T-helper 17 cell (primary cell): ENCODE measurements at regions not wholly inside any gene's neighbourhood (a gene's known extent, or its start where the extent isn't known, plus 50 kb on each side); places are given as distances from the start of the nearest gene placed in this dataset.

Experiments used
- ATAC-seq: fragments of 150-1000 bp; cut with Tn5 transposase; 2 replicates; pipeline ENCODE4 v1.10.0; 2021; ENCODE audit warnings: mild to moderate bottlenecking, moderate library complexity
- DNase-seq, 3 donors: peaks; one replicate each; pipeline versions ENCODE4 v3.0.0 to v3.0.0-alpha.2; 2020 to 2021
- H3K9me3 ChIP-seq: one replicate; pipeline ENCODE4 v1.7.0; 2013; ENCODE audit warnings: low read length, mild to moderate bottlenecking; ENCODE audit not compliant: control insufficient read depth, poor library complexity, severe bottlenecking
- H3K27ac Mint-ChIP-seq: one replicate; pipeline ENCODE4 v1.8.0; 2022; ENCODE audit warnings: mild to moderate bottlenecking, moderate library complexity, mixed read lengths
- H3K27me3 Mint-ChIP-seq: one replicate; pipeline ENCODE4 v1.8.0; 2022; ENCODE audit warnings: mixed read lengths
- H3K36me3 Mint-ChIP-seq: one replicate; pipeline ENCODE4 v1.8.0; 2022; ENCODE audit warnings: low read depth, mixed read lengths
- H3K4me1 Mint-ChIP-seq: one replicate; pipeline ENCODE4 v1.8.0; 2022; ENCODE audit warnings: mild to moderate bottlenecking, mixed read lengths
- H3K4me3 Mint-ChIP-seq: one replicate; pipeline ENCODE4 v1.8.0; 2022; ENCODE audit warnings: mild to moderate bottlenecking, moderate library complexity, mixed read lengths

DNA sequence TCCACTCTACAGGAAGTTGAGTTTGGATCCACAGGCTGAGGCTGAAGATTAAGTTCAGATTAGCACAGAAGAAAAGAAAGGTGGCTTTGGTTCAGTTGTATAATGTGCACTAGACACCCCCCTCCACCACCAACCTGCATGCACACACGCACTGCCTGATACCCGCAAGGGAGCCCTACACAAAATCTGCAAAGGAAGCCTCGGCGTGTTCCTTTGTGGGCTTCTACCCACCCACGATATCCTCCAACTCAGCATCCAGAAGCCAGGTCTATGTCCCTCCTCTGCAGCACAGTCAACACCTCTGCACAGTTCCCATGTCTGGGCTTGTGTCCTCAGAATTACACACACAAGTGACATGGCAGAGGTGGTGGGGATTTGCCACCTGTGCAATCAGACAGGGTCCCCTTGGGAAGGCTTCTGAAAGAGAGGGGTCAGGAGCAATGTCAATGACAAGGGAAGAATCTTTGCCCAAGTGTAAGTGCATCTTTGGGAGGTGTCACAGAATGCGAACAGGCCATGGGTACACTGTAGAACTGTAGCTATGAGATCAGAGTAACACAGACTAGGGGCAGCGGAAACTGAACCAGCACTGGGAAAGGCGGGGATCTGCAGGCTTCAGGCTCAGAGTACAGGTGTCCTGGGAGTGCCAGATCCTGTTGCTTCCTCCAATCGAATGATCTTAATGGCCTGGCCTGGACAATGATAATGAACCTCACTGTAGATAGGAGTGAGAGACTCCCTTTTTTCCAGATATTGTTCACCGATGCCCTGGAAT, 148.6 kb upstream of the ETV3 start:
- H3K27me3 Mint-ChIP-seq: peaks cover 81% of the 10 kb centered on the region
- peaks cover 6% of the 10 kb centered on the region for H3K36me3 Mint-ChIP-seq
- DNase-seq (no peak), ATAC-seq (no peak)
- H3K4me3 Mint-ChIP-seq: no peak overlapping the region
- no peaks in the 10 kb centered on the region for H3K9me3 ChIP-seq
- no peak overlapping the region for H3K27ac Mint-ChIP-seq
- peaks cover 7% of the 10 kb centered on the region for H3K4me1 Mint-ChIP-seq

DNA sequence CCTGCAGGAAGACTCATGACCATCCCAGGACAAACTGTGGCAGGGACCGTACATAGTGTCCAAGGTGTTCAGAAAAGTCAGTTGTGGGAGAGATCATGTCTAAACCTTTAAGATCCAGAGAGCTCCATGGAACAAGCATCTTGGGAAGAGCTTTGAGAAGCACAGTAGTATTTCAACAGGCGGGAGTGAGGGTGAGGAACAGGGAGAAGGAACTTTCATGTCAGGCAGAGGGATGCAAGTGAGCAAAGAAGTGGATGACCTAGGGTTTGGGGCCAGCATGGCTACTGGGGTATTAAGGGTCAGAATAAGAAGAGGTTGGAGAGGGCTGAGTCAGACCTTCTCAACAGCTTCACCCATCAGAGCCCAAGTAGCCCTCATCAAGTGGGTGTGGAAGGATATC, 147.9 kb upstream of the ETV3 start:
- Mint-ChIP-seq H3K4me1 (peaks cover 7% of the 10 kb centered on the region), H3K4me3 (no peak overlapping the region), H3K27me3 (peaks cover 86% of the 10 kb centered on the region), H3K27ac (no peak overlapping the region), H3K36me3 (peaks cover 6% of the 10 kb centered on the region)
- ATAC-seq (no peak), DNase-seq (no peak)
- H3K9me3 ChIP-seq: no peaks in the 10 kb centered on the region

DNA sequence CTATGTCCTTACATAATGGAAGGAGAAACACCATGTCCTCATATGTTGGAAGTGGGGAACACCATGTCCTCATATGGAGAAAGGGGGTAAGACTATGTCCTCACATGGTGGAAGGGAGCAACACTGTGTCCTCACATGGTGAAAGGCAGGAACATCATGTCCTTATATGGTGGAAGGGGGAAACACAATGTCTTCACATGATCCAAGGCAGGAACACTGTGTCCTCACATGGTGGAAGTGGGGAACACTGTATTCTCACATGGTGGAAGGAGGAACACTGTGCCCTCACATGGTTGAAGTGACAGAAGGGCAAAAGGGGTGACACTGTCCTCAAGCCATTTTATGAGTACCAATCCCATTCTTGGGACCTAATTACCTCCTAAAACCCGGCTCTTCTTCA, 146.3 kb upstream of the ETV3 start:
- no peak overlapping the region for H3K4me3 Mint-ChIP-seq
- no peak for ATAC-seq
- no peak overlapping the region for H3K27ac Mint-ChIP-seq
- peaks cover 7% of the 10 kb centered on the region for H3K4me1 Mint-ChIP-seq
- no peak for DNase-seq
- peaks cover 6% of the 10 kb centered on the region for H3K36me3 Mint-ChIP-seq
- peaks cover 75% of the 10 kb centered on the region for H3K27me3 Mint-ChIP-seq
- no peaks in the 10 kb centered on the region for H3K9me3 ChIP-seq

DNA sequence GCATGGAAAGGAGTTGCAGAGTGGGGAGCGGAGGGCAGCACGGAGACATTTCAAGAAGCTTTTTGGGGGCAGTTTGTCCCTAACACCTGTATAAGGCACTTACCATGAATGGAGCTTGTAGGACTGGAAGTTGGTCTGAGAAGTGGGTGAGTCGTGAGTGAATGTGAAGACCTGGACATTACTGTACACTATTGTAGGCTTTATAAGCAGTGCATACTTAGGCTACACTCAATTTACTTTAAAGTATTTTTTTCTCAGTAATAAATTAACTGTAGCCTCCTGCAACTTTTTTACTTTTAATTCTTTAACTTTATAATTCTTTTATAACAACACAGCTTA, 141.6 kb upstream of the ETV3 start:
- H3K9me3 ChIP-seq: no peaks in the 10 kb centered on the region
- Mint-ChIP-seq H3K4me1 (no peaks in the 10 kb centered on the region), H3K4me3 (no peak overlapping the region), H3K27ac (no peak overlapping the region), H3K36me3 (peaks cover 3% of the 10 kb centered on the region), H3K27me3 (peaks cover 33% of the 10 kb centered on the region)
- no peak for DNase-seq
- no peak for ATAC-seq

DNA sequence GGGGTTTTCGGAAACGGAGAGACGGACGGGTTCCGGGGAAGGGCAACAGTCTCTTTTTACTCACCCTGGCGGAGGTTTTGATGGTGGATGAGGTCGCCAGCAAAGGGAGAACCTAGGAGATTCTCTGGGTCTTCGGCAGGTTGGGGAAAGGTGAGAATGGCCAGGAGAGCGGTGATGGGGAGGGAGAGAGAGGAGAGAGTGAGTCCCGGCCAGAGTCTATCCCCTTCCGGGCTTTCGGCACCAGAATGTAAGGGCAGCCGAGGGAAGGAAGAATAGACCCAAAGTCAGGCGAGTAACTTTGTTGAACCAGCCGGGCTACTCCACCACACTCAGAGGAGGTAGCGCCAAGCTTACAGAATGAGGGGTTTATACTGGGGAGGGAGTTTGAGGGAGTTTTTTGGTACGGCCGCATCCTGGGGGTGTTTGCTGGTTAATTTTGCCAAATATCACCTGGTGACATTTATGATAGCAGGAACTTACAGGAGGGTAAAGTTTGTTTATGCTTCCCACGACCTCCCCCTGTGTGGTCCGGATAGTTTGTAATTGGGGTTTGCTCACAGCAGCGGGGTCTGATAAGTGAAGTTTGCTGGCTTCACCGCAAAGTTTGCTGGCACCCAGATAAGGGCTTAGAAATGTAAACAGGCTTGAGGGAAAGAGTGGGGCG, 141.1 kb upstream of the ETV3 start:
- H3K4me3 Mint-ChIP-seq: no peak overlapping the region
- peaks cover 3% of the 10 kb centered on the region for H3K36me3 Mint-ChIP-seq
- peaks cover 29% of the 10 kb centered on the region for H3K27me3 Mint-ChIP-seq
- H3K9me3 ChIP-seq: no peaks in the 10 kb centered on the region
- no peaks in the 10 kb centered on the region for H3K4me1 Mint-ChIP-seq
- no peak for ATAC-seq
- H3K27ac Mint-ChIP-seq: no peak overlapping the region
- DNase-seq: no peak

DNA sequence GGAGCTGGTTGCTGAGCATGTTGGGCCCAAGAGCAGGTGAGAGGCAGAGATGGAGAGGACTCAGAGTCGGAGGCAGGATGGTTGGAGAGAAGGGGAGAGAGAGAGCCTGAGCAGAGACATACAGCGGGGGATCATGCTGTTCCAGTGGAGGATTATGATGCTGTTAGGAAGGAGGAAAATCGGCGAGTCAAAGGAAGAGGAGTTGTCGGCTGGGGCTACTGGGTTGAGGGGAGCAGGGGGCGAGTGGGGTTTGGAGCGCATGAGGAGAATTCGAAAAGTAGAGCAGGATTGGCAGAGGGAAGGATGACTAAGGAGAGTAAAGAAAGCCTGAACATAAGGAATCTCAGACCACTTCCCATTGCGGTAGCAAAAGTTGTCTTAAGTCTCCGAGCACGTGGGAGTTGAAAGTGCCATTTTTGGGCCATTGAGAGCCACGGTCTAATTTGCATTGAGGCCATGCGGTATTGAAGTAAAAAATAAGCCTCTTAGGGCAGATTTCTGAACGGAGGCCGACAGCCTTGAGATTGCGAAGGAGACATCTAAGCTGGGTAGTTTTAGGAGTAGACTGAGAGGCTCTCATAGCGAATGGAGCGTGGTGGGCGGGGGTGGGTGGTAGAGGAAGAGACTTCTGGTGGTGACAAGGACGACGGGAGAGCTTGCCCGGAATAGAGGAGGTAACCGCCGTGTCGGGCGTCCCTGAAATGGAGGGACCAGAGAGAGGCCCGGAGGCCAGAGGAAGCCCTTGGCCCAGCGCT, 140.4 kb upstream of the ETV3 start:
- peaks cover 3% of the 10 kb centered on the region for H3K36me3 Mint-ChIP-seq
- no peaks in the 10 kb centered on the region for H3K4me1 Mint-ChIP-seq
- no peak overlapping the region for H3K4me3 Mint-ChIP-seq
- no peak for ATAC-seq
- no peak for DNase-seq
- H3K27ac Mint-ChIP-seq: no peak overlapping the region
- H3K27me3 Mint-ChIP-seq: peaks cover 21% of the 10 kb centered on the region
- H3K9me3 ChIP-seq: no peaks in the 10 kb centered on the region

DNA sequence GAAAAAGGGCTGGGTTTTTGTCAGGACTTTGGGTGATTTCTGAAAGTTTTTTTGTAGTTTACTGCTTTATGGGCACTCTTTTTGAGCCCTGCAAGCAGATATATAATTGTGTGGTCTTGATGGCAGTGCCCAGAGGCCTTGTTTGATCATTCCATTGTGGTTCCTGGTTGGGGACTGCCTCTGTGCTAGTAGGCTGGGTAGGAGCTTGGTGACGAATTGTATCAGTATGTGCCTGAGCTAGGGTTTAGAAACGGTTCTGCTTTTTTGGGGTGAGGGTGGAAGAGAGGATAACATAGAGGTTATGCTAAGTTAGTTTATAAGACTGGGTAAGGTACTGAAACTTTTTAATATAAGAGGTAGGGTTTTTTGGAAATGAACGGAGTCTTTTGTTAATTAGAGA, 139.7 kb upstream of the ETV3 start:
- ATAC-seq: no peak
- H3K36me3 Mint-ChIP-seq: peaks cover 3% of the 10 kb centered on the region
- H3K27ac Mint-ChIP-seq: no peak overlapping the region
- H3K27me3 Mint-ChIP-seq: peaks cover 15% of the 10 kb centered on the region
- no peak for DNase-seq
- no peak overlapping the region for H3K4me3 Mint-ChIP-seq
- no peaks in the 10 kb centered on the region for H3K4me1 Mint-ChIP-seq
- no peaks in the 10 kb centered on the region for H3K9me3 ChIP-seq

- no peaks in the 10 kb centered on the region for H3K9me3 ChIP-seq
- Mint-ChIP-seq H3K4me3 (no peak overlapping the region), H3K27ac (no peak overlapping the region), H3K4me1 (no peaks in the 10 kb centered on the region), H3K36me3 (no peaks in the 10 kb centered on the region), H3K27me3 (peaks cover 9% of the 10 kb centered on the region)
- DNase-seq (no peak), ATAC-seq (no peak)
Measured at GRCh38 chr1:157277281-157277680, 139.1 kb upstream of the ETV3 start.

DNA sequence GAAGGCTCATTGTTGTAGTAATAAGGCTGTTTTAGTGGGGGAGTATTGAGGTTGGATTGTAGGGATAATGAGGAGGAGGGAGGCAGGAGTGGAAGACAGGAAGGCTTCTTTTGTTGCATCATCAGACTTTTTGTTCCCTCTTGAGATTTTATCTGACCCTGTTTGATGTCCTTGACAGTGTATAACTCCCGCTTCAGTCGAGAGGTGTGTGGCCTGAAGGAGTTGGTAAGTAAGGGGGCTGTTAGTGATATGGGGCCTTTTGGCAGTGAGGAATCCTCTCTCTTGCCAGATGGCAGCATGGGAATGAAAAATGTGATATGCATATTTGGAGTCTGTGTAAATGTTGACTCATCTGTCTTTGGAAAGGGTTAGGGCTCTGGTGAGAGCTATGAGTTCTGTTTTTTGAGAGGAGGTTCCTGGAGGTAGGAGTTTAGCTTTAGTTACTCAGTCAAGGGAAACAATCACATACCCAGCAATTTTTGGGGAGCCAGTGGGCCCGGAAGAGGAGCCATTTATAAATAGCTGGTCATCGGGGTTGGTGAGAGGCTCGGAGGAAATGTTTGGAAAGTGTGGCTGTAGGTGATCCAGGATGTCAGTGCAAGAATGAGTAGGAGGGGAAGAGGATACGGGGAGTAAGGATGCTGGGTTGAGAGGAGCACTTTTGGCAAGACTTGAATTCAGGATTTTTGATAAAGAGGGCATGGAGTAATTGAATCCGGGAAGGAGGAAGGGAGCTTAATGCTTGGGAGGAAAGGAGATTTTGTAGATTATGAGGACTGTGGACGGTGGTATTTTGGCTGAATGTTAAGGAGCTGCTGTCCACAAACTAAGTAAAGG, 136.7 kb upstream of the ETV3 start:
- no peaks in the 10 kb centered on the region for H3K9me3 ChIP-seq
- DNase-seq: no peak
- H3K36me3 Mint-ChIP-seq: no peaks in the 10 kb centered on the region
- no peak overlapping the region for H3K27ac Mint-ChIP-seq
- H3K4me3 Mint-ChIP-seq: no peak overlapping the region
- no peak for ATAC-seq
- peaks cover 18% of the 10 kb centered on the region for H3K27me3 Mint-ChIP-seq
- H3K4me1 Mint-ChIP-seq: no peaks in the 10 kb centered on the region

- ATAC-seq: no peak
- H3K9me3 ChIP-seq: no peaks in the 10 kb centered on the region
- no peak for DNase-seq
- Mint-ChIP-seq H3K4me3 (no peak overlapping the region), H3K27ac (no peak overlapping the region), H3K4me1 (no peaks in the 10 kb centered on the region), H3K27me3 (peaks cover 30% of the 10 kb centered on the region), H3K36me3 (no peaks in the 10 kb centered on the region)
Measured at GRCh38 chr1:157272729-157273524, 134.7 kb upstream of the ETV3 start.

DNA sequence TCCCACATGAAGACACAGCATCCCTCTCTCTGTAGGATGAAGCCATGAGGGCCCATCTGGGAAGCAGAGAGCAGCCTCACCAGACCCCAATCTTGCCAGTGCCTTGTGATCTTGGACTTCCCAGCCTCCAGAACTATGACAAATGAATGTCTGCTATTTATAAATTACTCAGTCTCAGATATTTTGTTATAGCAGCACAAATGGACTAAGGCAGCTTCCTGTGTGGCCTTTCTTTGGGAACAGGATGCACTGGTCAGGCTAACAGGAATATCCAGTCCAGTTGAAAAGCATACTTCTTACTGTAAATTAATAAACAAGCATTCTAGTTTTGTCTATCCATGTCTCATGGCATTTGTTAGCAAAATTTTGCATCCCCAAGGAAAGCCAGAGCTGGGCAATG, 134.1 kb upstream of the ETV3 start:
- Mint-ChIP-seq H3K36me3 (no peaks in the 10 kb centered on the region), H3K27me3 (peaks cover 36% of the 10 kb centered on the region), H3K27ac (no peak overlapping the region), H3K4me1 (no peaks in the 10 kb centered on the region), H3K4me3 (no peak overlapping the region)
- H3K9me3 ChIP-seq: no peaks in the 10 kb centered on the region
- DNase-seq: no peak
- ATAC-seq: no peak

GRCh38 chr1:157270705-157271274, 132.6 kb upstream of the ETV3 start:
- Mint-ChIP-seq H3K36me3 (no peaks in the 10 kb centered on the region), H3K4me1 (no peaks in the 10 kb centered on the region), H3K27ac (no peak overlapping the region), H3K4me3 (no peak overlapping the region), H3K27me3 (peaks cover 45% of the 10 kb centered on the region)
- H3K9me3 ChIP-seq: no peaks in the 10 kb centered on the region
- no peak for ATAC-seq
- no peak for DNase-seq
